OCI-M2 (cell line): ENCODE measurements at regions not wholly inside any gene's neighbourhood (a gene's known extent, or its start where the extent isn't known, plus 50 kb on each side); places are given as distances from the start of the nearest gene placed in this dataset.

Experiments
- DNase-seq: peaks from one replicate; lab custom pipeline; 2025; ENCODE audit not compliant: unreplicated experiment; lab: John Stamatoyannopoulos, UW

- DNase-seq = no peak
These were observed 592.9 kb upstream of the C9orf72 start for GRCh38 chr9:28166179-28166578.

- no peak for DNase-seq
These were observed 603.9 kb upstream of the C9orf72 start for GRCh38 chr9:28177142-28177541.

GRCh38 chr9:28177925-28178324 is 604.6 kb upstream of the C9orf72 start:
- no peak for DNase-seq

GRCh38 chr9:28179893-28180292 is 606.6 kb upstream of the C9orf72 start:
- DNase-seq = no peak

- no peak for DNase-seq
These were observed 617.7 kb upstream of the C9orf72 start for GRCh38 chr9:28190981-28191380.

- DNase-seq = no peak
These were observed 624.4 kb upstream of the C9orf72 start for GRCh38 chr9:28197653-28198052.

- no peak for DNase-seq
These were observed 629.8 kb upstream of the C9orf72 start for GRCh38 chr9:28203036-28203435.

- DNase-seq = no peak
These were observed 633.0 kb upstream of the C9orf72 start for GRCh38 chr9:28206280-28206679.

GRCh38 chr9:28207657-28208056 is 634.4 kb upstream of the C9orf72 start:
- no peak for DNase-seq

GRCh38 chr9:28209130-28209529 is 635.8 kb upstream of the C9orf72 start:
- no peak for DNase-seq

GRCh38 chr9:28212979-28213378 is 639.7 kb upstream of the C9orf72 start:
- no peak for DNase-seq

- no peak for DNase-seq
These were observed 642.4 kb upstream of the C9orf72 start for GRCh38 chr9:28215536-28216299.

GRCh38 chr9:28232686-28233085 is 659.4 kb upstream of the C9orf72 start:
- no peak for DNase-seq

GRCh38 chr9:28234133-28234893 is 661.0 kb upstream of the C9orf72 start:
- DNase-seq = no peak

- no peak for DNase-seq
These were observed 661.6 kb upstream of the C9orf72 start for GRCh38 chr9:28234894-28235277.

GRCh38 chr9:28249424-28249823 is 676.1 kb upstream of the C9orf72 start:
- no peak for DNase-seq

GRCh38 chr9:28255174-28255573 is 681.9 kb upstream of the C9orf72 start:
- DNase-seq = no peak

GRCh38 chr9:28260330-28260729 is 687.0 kb upstream of the C9orf72 start:
- DNase-seq = no peak

- DNase-seq = no peak
These were observed 691.1 kb upstream of the C9orf72 start for GRCh38 chr9:28264368-28264767.

GRCh38 chr9:28267351-28267750 is 694.1 kb upstream of the C9orf72 start:
- DNase-seq = no peak

GRCh38 chr9:28270156-28270555 is 696.9 kb upstream of the C9orf72 start:
- no peak for DNase-seq

GRCh38 chr9:28272127-28272526 is 698.8 kb upstream of the C9orf72 start:
- no peak for DNase-seq

GRCh38 chr9:28287455-28287854 is 714.2 kb upstream of the C9orf72 start:
- no peak for DNase-seq
